Progenitor cell of endocrine pancreas (in vitro differentiated cells): ENCODE measurements at regions not wholly inside any gene's neighbourhood (a gene's known extent, or its start where the extent isn't known, plus 50 kb on each side); places are given as distances from the start of the nearest gene placed in this dataset.

Experiments
- DNase-seq: peaks from one replicate; pipeline ENCODE4 v3.0.0; 2021; ENCODE audit warnings: low spot score; ENCODE audit not compliant: unreplicated experiment
- H3K27ac Mint-ChIP-seq: 2 replicates; pipeline ENCODE4 v1.8.0; 2021; ENCODE audit warnings: mild to moderate bottlenecking, moderate library complexity, mixed read lengths
- H3K27me3 Mint-ChIP-seq: 2 replicates; pipeline ENCODE4 v1.8.0; 2021; ENCODE audit warnings: mixed read lengths
- H3K36me3 Mint-ChIP-seq: 2 replicates; pipeline ENCODE4 v1.8.0; 2022; ENCODE audit warnings: mixed read lengths; ENCODE audit not compliant: insufficient read depth
- H3K4me1 Mint-ChIP-seq: 2 replicates; pipeline ENCODE4 v1.8.0; 2021; ENCODE audit warnings: low read depth, mixed read lengths
- H3K4me3 Mint-ChIP-seq: 2 replicates; pipeline ENCODE4 v1.8.0; 2021; ENCODE audit warnings: low read depth, mild to moderate bottlenecking, moderate library complexity, mixed read lengths
- H3K9me3 Mint-ChIP-seq: 2 replicates; pipeline ENCODE4 v1.8.0; 2021; ENCODE audit warnings: low read depth, mixed read lengths
- TF ChIP-seq, protein P1 (sequence below): fragments of 200-600 bp; sonication (generic); IDR thresholded peaks from one replicate; pipeline ENCODE4 v1.5.0; 2021; ENCODE audit warnings: antibody characterized with exemption, mild to moderate bottlenecking; ENCODE audit not compliant: unreplicated experiment

DNA sequence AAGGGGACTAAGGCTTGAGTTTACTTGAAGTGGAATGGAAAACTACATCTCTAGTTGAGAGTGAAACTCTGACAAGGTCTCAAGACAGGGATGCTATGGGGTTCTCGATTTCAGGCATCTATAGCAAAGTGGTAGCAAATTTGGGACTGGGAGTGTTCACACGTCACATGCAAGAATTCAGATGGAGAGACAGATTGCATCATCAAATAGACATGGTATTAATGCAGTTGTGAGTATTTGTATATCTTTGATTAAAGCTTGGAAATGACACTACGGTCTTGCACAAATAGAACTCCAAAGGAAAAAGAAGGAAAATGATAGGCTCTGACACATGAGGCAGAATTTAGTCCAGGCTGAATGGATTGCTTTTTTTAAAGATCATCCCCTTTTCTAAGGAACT lies 1061.6 kb upstream of the FANCL start:
- Mint-ChIP-seq H3K4me3 (no peak overlapping the region), H3K27ac (no peak overlapping the region), H3K9me3 (no peaks in the 10 kb centered on the region), H3K36me3 (no peaks in the 10 kb centered on the region), H3K4me1 (no peaks in the 10 kb centered on the region), H3K27me3 (no peaks in the 10 kb centered on the region)
- no peak for DNase-seq
- TF ChIP-seq, protein P1, sequence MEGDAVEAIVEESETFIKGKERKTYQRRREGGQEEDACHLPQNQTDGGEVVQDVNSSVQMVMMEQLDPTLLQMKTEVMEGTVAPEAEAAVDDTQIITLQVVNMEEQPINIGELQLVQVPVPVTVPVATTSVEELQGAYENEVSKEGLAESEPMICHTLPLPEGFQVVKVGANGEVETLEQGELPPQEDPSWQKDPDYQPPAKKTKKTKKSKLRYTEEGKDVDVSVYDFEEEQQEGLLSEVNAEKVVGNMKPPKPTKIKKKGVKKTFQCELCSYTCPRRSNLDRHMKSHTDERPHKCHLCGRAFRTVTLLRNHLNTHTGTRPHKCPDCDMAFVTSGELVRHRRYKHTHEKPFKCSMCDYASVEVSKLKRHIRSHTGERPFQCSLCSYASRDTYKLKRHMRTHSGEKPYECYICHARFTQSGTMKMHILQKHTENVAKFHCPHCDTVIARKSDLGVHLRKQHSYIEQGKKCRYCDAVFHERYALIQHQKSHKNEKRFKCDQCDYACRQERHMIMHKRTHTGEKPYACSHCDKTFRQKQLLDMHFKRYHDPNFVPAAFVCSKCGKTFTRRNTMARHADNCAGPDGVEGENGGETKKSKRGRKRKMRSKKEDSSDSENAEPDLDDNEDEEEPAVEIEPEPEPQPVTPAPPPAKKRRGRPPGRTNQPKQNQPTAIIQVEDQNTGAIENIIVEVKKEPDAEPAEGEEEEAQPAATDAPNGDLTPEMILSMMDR, result no peak

DNA sequence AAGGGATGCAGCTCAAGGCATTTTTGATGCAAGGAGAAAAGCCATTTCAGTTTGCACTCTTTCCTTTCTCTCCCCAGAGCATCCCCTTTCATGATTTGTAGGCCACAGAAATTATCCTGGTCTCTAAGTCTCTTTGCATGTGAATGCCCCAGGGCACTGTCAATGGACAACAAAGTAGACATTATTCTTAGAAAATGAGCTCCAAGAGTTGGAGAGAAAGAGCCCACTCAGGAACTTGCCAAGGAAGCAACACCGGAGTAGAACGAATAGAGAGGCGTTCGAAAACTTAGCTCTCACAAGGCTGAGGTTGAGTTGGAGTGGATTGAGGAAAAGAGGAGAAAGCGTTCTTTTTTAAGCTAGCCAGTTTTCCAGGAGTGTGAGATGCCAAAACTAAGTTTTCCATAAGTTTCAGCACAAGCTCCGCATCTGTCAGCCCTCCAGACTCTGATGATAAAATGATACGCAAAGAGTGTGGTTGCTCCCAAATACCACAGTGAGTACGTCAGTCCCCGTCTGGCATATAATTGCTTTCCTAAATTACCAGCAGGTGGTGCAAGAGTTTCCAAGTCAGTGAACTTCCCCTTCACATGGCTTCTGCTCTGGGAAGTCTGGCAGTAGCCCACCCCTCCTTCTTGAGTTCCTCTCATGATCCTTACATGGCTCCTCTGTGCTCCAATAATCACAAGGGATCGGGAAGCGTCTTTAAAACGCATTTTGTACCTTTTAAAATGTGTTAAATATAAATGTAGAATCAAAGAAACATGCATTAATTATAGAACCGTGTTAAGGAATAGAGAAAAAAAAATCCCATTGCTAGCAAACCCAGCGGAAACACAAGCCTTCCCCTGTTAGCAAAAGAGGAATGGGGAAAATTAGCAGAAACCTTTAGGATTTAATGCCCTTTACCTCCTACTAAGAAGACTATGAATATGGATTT lies 1060.6 kb upstream of the FANCL start:
- Mint-ChIP-seq H3K27me3 (no peaks in the 10 kb centered on the region), H3K4me3 (no peak overlapping the region), H3K27ac (no peak overlapping the region), H3K36me3 (no peaks in the 10 kb centered on the region), H3K4me1 (no peaks in the 10 kb centered on the region), H3K9me3 (no peaks in the 10 kb centered on the region)
- TF ChIP-seq, protein P1, result peak; percentile 74
- peak; percentile 18 for DNase-seq

DNA sequence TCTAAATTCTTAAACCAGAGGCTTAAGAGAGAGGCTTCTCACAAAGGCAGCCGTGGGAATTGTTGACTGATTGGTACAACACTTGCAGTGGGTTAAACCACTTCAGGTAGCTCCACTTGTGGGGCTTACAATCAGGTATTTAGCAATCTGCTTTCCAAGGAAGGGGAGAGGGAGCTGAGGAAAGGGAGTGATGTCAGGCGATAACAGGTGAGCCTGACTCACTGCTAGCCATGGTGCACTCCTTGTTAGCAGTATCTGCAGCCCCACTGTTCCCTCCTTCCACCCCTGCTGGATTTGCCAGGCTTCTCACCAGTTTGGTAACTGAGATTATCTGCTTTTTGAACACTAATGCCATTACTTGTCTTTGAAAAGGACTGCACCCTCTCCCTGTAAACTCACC lies 1056.7 kb upstream of the FANCL start:
- Mint-ChIP-seq H3K9me3 (no peaks in the 10 kb centered on the region), H3K4me1 (peaks cover 10% of the 10 kb centered on the region), H3K4me3 (no peak overlapping the region), H3K27ac (no peak overlapping the region), H3K36me3 (no peaks in the 10 kb centered on the region), H3K27me3 (no peaks in the 10 kb centered on the region)
- DNase-seq, result no peak
- TF ChIP-seq, protein P1, result no peak

DNA sequence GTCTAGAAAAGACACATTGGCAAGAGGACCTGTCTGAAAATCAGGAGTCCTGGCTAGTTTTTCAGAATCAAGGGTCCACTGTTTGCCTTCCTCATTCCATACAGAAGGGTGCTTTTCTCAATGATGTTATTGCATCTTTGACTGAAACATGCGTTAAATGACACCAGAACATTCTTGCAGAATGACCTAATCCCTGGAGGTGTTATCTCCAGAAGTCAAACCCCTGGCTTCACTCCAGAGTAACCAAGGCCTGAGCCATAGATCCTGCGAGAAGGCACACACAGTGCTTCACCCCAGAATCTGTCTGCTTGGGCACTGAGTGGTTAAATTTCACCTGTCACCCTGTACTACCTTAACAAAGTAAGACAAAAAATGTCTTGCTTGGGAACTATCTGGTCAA lies 1055.2 kb upstream of the FANCL start:
- no peak overlapping the region for H3K27ac Mint-ChIP-seq
- DNase-seq, result no peak
- no peaks in the 10 kb centered on the region for H3K27me3 Mint-ChIP-seq
- H3K36me3 Mint-ChIP-seq, result no peaks in the 10 kb centered on the region
- H3K4me1 Mint-ChIP-seq, result peaks cover 10% of the 10 kb centered on the region
- H3K9me3 Mint-ChIP-seq, result no peaks in the 10 kb centered on the region
- H3K4me3 Mint-ChIP-seq, result no peak overlapping the region
- TF ChIP-seq, protein P1, result no peak

DNA sequence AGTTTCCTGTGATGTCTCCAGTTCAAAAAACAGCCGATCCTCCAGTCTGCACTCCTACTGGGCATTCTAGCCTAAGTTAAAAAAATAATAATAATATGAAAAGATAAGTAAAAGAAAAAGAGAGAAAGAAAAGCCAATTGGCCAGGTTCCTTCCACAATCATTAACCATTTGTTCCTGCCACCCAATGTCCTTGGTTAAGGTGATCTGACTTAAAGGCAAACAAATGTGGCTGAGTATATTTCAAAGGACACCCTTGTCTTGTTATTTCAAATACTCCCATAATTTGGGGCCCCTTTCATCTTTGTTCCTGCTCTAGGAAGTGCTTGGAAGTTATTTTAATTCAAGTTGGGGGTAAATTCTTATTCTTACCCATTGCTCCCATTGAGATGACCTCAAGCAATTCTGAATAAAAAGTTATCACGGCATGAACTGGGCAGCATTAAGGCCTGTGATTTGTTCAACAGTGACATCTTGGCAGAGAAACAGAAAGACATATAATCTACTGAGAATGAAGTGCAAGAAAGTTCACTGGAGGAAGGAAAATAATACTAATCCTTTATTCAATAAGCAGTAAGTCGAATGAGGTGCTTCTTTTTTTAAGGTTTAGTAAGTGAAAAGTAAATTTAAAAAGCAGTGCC lies 1054.5 kb upstream of the FANCL start:
- DNase-seq, result no peak
- H3K4me1 Mint-ChIP-seq, result peaks cover 10% of the 10 kb centered on the region
- TF ChIP-seq, protein P1, result no peak

More for the DNA sequence above, 1054.5 kb upstream of the FANCL start:
- no peak overlapping the region for H3K4me3 Mint-ChIP-seq
- no peaks in the 10 kb centered on the region for H3K27me3 Mint-ChIP-seq
- no peaks in the 10 kb centered on the region for H3K36me3 Mint-ChIP-seq
- H3K9me3 Mint-ChIP-seq, result no peaks in the 10 kb centered on the region
- H3K27ac Mint-ChIP-seq, result no peak overlapping the region
